HFF-Myc (cell line): ENCODE measurements at regions not wholly inside any gene's neighbourhood (a gene's known extent, or its start where the extent isn't known, plus 50 kb on each side); places are given as distances from the start of the nearest gene placed in this dataset.
"Not testable (repeated sequence)": the region's sequence is repeated elsewhere in the genome, so short reads cannot be mapped to it uniquely, and the experiment has no call there.

Source experiments
- DNase-seq: peaks from one replicate; pipeline ENCODE4 v3.0.0-alpha.2; 2011; ENCODE audit warnings: low read depth; ENCODE audit errors: extremely low read depth
- H3K4me3 ChIP-seq: replicated peaks from 2 replicates; pipeline ENCODE4 v1.5.1; 2011; ENCODE audit warnings: low read depth, mild to moderate bottlenecking, control low read depth, low read length
- CTCF ChIP-seq: IDR thresholded peaks from 2 replicates; pipeline ENCODE4 v1.5.1; 2012; ENCODE audit warnings: mild to moderate bottlenecking, low read depth, low read length, control low read depth; ENCODE audit errors: missing control alignments

- no peak for TF ChIP-seq CTCF
- DNase-seq = no peak
- H3K4me3 ChIP-seq = no peak overlapping the region
These were observed 72.9 kb upstream of the SPIN4 start for GRCh38 chrX:63424063-63424462.

DNA sequence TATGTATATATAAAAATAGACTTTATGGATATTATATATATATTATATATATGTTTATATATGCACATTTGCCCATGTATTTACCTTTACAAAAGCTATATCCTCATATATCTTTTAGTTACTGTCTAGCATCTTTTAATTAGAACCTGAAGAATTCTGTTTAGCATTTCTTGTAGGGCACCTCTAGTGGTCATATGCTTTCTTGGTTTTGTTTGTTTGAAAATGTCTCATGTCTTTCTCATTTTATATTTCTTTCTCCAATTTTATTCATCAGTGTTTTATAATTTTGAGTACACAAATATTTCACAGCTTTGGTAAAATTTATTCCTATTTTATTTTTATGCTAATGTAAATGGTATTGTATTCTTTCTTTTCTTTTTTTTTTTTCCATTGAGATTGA is 70.3 kb upstream of the SPIN4 start:
- TF ChIP-seq CTCF = peak; percentile 4
- DNase-seq = no peak
- H3K4me3 ChIP-seq = no peak overlapping the region

DNA sequence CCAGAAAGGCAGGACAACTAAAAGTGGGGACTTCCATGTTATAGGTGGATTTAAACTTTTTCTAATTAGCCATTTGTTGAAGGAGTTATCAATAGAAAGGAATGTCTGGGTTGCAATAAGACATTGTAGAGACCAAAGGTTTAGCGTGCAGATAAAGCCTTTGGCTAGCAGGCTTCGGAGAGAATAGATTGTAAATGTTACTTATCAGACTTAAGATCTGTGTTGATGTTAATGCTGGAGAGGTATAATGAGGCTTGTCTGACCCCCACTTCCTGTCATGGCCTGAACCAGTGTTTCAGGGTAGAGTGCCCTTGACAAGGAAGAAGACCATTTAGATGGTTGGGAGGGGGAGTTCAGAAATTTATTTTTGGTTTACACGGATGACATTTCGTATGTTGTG is 67.1 kb upstream of the SPIN4 start:
- no peak for DNase-seq
- no peak overlapping the region for H3K4me3 ChIP-seq
- TF ChIP-seq CTCF = no peak

DNA sequence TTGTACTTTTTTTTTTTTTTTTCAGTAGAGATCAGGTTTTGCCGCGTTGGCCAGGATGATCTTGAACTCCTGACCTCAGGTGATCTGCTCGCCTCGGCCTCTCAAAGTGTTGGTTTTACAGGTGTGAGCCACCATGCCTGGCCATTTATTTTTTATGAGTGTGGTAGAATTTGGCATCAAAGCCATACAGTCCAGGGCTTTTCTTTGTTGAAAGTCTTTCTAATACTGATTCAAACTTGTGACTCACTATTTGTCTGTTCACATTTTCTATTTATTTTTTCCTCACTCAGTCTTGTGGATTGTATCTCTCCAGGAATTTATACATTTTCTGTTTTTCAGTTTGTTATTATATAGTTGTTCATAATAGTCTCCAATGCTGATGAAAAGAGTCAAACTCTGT is 66.5 kb upstream of the SPIN4 start:
- DNase-seq = no peak
- no peak for TF ChIP-seq CTCF
- H3K4me3 ChIP-seq = no peak overlapping the region

- not testable (repeated sequence) for DNase-seq, H3K4me3 ChIP-seq
These were observed 58.8 kb upstream of the SPIN4 start for GRCh38 chrX:63409934-63410333.

DNA sequence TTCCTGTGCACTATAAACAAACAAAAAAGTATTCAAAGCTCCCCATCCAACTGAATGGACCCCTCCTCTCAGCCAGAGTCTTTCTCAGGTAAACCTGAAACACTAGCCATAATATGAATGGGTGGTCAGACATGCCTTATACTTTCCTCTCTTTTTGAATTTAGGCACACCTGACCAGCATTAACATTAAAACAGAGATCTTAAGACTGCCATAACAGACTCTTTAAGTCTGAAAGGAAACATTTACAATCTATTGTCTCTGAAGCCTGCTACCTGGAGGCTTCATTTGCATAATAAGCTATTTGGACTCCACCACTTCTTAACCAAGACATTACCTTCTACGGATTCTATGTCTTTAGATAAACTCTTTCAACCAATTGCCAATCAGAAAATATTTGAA is 56.9 kb upstream of the SPIN4 start:
- H3K4me3 ChIP-seq = no peak overlapping the region
- no peak for TF ChIP-seq CTCF
- no peak for DNase-seq

DNA sequence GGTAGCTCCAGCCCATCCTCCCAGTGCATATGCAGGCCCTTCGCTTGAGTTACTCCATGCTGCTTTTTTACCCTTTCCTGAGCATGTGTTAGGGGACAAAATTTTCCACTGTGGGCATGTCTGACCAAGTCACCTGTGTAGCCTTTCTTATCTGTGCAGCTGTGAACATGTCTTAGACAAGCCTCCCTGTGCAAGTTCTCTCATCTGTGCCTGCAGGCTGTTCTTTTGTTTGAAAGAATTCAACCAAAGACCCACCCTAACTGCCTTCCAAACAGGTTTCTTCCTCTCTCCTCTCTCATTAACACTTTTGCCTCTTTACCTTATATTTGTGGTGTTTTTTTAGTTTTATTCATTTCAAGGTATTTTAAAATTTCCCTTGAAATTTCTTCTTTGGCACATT is 53.2 kb upstream of the SPIN4 start:
- TF ChIP-seq CTCF = no peak
- no peak overlapping the region for H3K4me3 ChIP-seq
- no peak for DNase-seq
